ENCODE measurements at regions not wholly inside any gene's neighbourhood (a gene's known extent, or its start where the extent isn't known, plus 50 kb on each side); places are given as distances from the start of the nearest gene placed in this dataset.
"Not testable (repeated sequence)": the region's sequence is repeated elsewhere in the genome, so short reads cannot be mapped to it uniquely, and the experiment has no call there.

- no peak for DNase-seq
These were observed 677.6 kb upstream of the ID4 start for GRCh38 chr6:19159561-19159960.

GRCh38 chr6:19160081-19160730 lies 677.0 kb upstream of the ID4 start:
- DNase-seq = no peak

GRCh38 chr6:19167251-19167650 lies 669.9 kb upstream of the ID4 start:
- no peak for DNase-seq

- no peak for DNase-seq
These were observed 667.8 kb upstream of the ID4 start for GRCh38 chr6:19169366-19169765.

GRCh38 chr6:19175023-19175422 lies 662.1 kb upstream of the ID4 start:
- DNase-seq = no peak

GRCh38 chr6:19180348-19181072 lies 656.7 kb upstream of the ID4 start:
- no peak for DNase-seq

GRCh38 chr6:19181211-19181610 lies 656.0 kb upstream of the ID4 start:
- DNase-seq = no peak

GRCh38 chr6:19193624-19194023 lies 643.5 kb upstream of the ID4 start:
- DNase-seq = no peak

GRCh38 chr6:19204445-19204844 lies 632.7 kb upstream of the ID4 start:
- DNase-seq = no peak

GRCh38 chr6:19205076-19205475 lies 632.1 kb upstream of the ID4 start:
- no peak for DNase-seq

GRCh38 chr6:19209202-19209601 lies 628.0 kb upstream of the ID4 start:
- DNase-seq = no peak

GRCh38 chr6:19210849-19211590 lies 626.1 kb upstream of the ID4 start:
- no peak for DNase-seq

- DNase-seq = no peak
These were observed 622.9 kb upstream of the ID4 start for GRCh38 chr6:19214231-19214630.

GRCh38 chr6:19219931-19220330 lies 617.2 kb upstream of the ID4 start:
- DNase-seq = no peak

GRCh38 chr6:19231878-19232561 lies 605.1 kb upstream of the ID4 start:
- DNase-seq = no peak

GRCh38 chr6:19245656-19246055 lies 591.5 kb upstream of the ID4 start:
- no peak for DNase-seq

- not testable (repeated sequence) for DNase-seq
These were observed 590.0 kb upstream of the ID4 start for GRCh38 chr6:19247181-19247580.

- DNase-seq = not testable (repeated sequence)
These were observed 581.0 kb upstream of the ID4 start for GRCh38 chr6:19256123-19256522.

GRCh38 chr6:19261642-19262041 lies 575.5 kb upstream of the ID4 start:
- no peak for DNase-seq

- DNase-seq = no peak
These were observed 569.1 kb upstream of the ID4 start for GRCh38 chr6:19268117-19268516.

GRCh38 chr6:19268718-19269117 lies 568.5 kb upstream of the ID4 start:
- no peak for DNase-seq

- DNase-seq = no peak
These were observed 567.8 kb upstream of the ID4 start for GRCh38 chr6:19269341-19269898.

GRCh38 chr6:19270616-19271015 lies 566.6 kb upstream of the ID4 start:
- DNase-seq = no peak
